PC-9 (cell line): ENCODE measurements at regions not wholly inside any gene's neighbourhood (a gene's known extent, or its start where the extent isn't known, plus 50 kb on each side); places are given as distances from the start of the nearest gene placed in this dataset.

ENCODE experiments used
- BruUV-seq: library from RNA; stranded (reverse); fragments of 400-500 nt; replicated peaks from 2 replicates; lab custom pipeline; 2021; lab: Mats Ljungman, UMichigan
- CTCF ChIA-PET: fragments of 300-600 bp; sonication (Branson Sonifier 250); formaldehyde crosslinking; loops from one replicate; lab custom pipeline; 2022; ENCODE audit warnings: antibody characterized with exemption; lab: Charles Lee
- POLR2A ChIA-PET: fragments of 300-600 bp; sonication (Branson Sonifier 250); formaldehyde crosslinking; loops from one replicate; lab custom pipeline; 2022; ENCODE audit warnings: antibody characterized with exemption; ENCODE audit not compliant: unreplicated experiment; lab: Charles Lee
- DNase-seq, 2 experiments: peaks; one replicate each; pipeline versions ENCODE4 v3.0.0 to v3.0.0-alpha.2; 2015 to 2022; ENCODE audit warnings: mixed read lengths in 1 of 2
- H2AFZ ChIP-seq: fragments of 200-600 bp; sonication (generic); 2 replicates; pipeline ENCODE4 v1.8.1; 2017; ENCODE audit warnings: antibody characterized with exemption
- H3F3A ChIP-seq: fragments of 200-600 bp; sonication (generic); 2 replicates; pipeline ENCODE4 v1.8.1; 2017; ENCODE audit warnings: antibody characterized with exemption, mild to moderate bottlenecking, low read depth; ENCODE audit not compliant: insufficient read depth
- H3K27ac ChIP-seq: fragments of 200-600 bp; sonication (generic); 2 replicates; pipeline ENCODE4 v1.6.1; 2016; ENCODE audit warnings: mixed run types
- H3K27me3 ChIP-seq: fragments of 200-600 bp; sonication (generic); 2 replicates; pipeline ENCODE4 v1.6.1; 2016; ENCODE audit warnings: low read depth, mixed run types; ENCODE audit not compliant: insufficient read depth
- H3K36me3 ChIP-seq: fragments of 200-600 bp; sonication (generic); 2 replicates; pipeline ENCODE4 v1.6.1; 2016; ENCODE audit warnings: low read depth, mixed run types
- H3K4me1 ChIP-seq: fragments of 200-600 bp; sonication (generic); replicated peaks from 2 replicates; pipeline ENCODE4 v1.6.1; 2016; ENCODE audit warnings: mixed run types; ENCODE audit not compliant: insufficient read depth
- H3K4me2 ChIP-seq: fragments of 200-600 bp; sonication (generic); 2 replicates; pipeline ENCODE4 v1.6.1; 2017; ENCODE audit warnings: mixed run types
- H3K4me3 ChIP-seq: fragments of 200-600 bp; sonication (generic); 2 replicates; pipeline ENCODE4 v1.6.1; 2016; ENCODE audit warnings: mixed run types
- H3K79me2 ChIP-seq: fragments of 200-600 bp; sonication (generic); 2 replicates; pipeline ENCODE4 v1.6.1; 2017; ENCODE audit warnings: low read depth, mixed run types
- H3K9me2 ChIP-seq: fragments of 200-600 bp; sonication (generic); 2 replicates; pipeline ENCODE4 v1.8.1; 2017; ENCODE audit warnings: mild to moderate bottlenecking; ENCODE audit not compliant: insufficient read depth
- H3K9me3 ChIP-seq: fragments of 200-600 bp; sonication (generic); 2 replicates; pipeline ENCODE4 v1.8.1; 2016; ENCODE audit warnings: low read depth; ENCODE audit not compliant: insufficient read depth
- H4K20me1 ChIP-seq: fragments of 200-600 bp; sonication (generic); 2 replicates; pipeline ENCODE4 v1.8.1; 2017; ENCODE audit not compliant: insufficient read depth
- CTCF ChIP-seq: fragments of 200-600 bp; sonication (generic); conservative IDR thresholded peaks from 2 replicates; pipeline ENCODE4 v1.6.1; 2017; ENCODE audit warnings: mixed run types, antibody characterized with exemption, mild to moderate bottlenecking, moderate library complexity
- EZH2 ChIP-seq: fragments of 200-600 bp; sonication (generic); IDR thresholded peaks from 2 replicates; pipeline ENCODE4 v1.8.0; 2017; ENCODE audit warnings: antibody characterized with exemption, low read depth
- intact Hi-C: fragments of 100-400 bp; cut with micrococcal nuclease; formaldehyde crosslinking; loops from one replicate; pipeline ENCODE4 v1.10.0; 2022; ENCODE audit not compliant: unreplicated experiment

- ChIA-PET CTCF (no interaction called here), POLR2A (no interaction called here)
- Histone ChIP-seq H4K20me1 (no peaks in the 10 kb centered on the region), H3K27me3 (no peaks in the 10 kb centered on the region), H3K4me1 (no peaks in the 10 kb centered on the region), H3K79me2 (no peaks in the 10 kb centered on the region), H3K27ac (no peak overlapping the region), H3K9me3 (peaks cover 7% of the 10 kb centered on the region; the same call in 1 of the 2 replicates), H2AFZ (no peak overlapping the region), H3K4me2 (no peak overlapping the region), H3F3A (no peaks in the 10 kb centered on the region), H3K9me2 (no peaks in the 10 kb centered on the region), H3K4me3 (no peak overlapping the region), H3K36me3 (no peaks in the 10 kb centered on the region)
- no peak for TF ChIP-seq EZH2
- no peak for TF ChIP-seq CTCF
- BruUV-seq, result no TSS peak
- no peak for DNase-seq
- intact Hi-C loops, result no loop called here
These were observed 474.6 kb upstream of the ATP2B1 start for GRCh38 chr12:90183201-90183600.

- Histone ChIP-seq H3F3A (no peaks in the 10 kb centered on the region), H3K79me2 (no peaks in the 10 kb centered on the region), H3K4me1 (no peaks in the 10 kb centered on the region), H3K9me3 (peaks cover 7% of the 10 kb centered on the region; the same call in 1 of the 2 replicates), H3K4me2 (no peak overlapping the region), H3K36me3 (no peaks in the 10 kb centered on the region), H3K9me2 (no peaks in the 10 kb centered on the region), H2AFZ (no peak overlapping the region), H3K4me3 (no peak overlapping the region), H3K27ac (no peak overlapping the region), H3K27me3 (no peaks in the 10 kb centered on the region), H4K20me1 (no peaks in the 10 kb centered on the region)
- no peak for TF ChIP-seq CTCF
- no peak for TF ChIP-seq EZH2
- no peak for DNase-seq
- intact Hi-C loops, result no loop called here
- CTCF ChIA-PET, result no interaction called here
- no TSS peak for BruUV-seq
- POLR2A ChIA-PET, result no interaction called here
These were observed 472.6 kb upstream of the ATP2B1 start for GRCh38 chr12:90181216-90181615.

GRCh38 chr12:90174956-90175355 lies 466.3 kb upstream of the ATP2B1 start:
- no peaks in the 10 kb centered on the region for H3K36me3 ChIP-seq
- POLR2A ChIA-PET, result no interaction called here
- no peak for DNase-seq
- H3K79me2 ChIP-seq, result no peaks in the 10 kb centered on the region
- no peak overlapping the region for H3K27ac ChIP-seq
- no peak overlapping the region for H3K4me2 ChIP-seq
- TF ChIP-seq EZH2, result no peak
- TF ChIP-seq CTCF, result no peak
- no peaks in the 10 kb centered on the region for H3K9me2 ChIP-seq
- no peak overlapping the region for H3K4me3 ChIP-seq
- no peak overlapping the region for H2AFZ ChIP-seq
- H3K27me3 ChIP-seq, result no peaks in the 10 kb centered on the region
- H3F3A ChIP-seq, result no peaks in the 10 kb centered on the region
- BruUV-seq, result no TSS peak
- intact Hi-C loops, result no loop called here
- no peaks in the 10 kb centered on the region for H4K20me1 ChIP-seq
- CTCF ChIA-PET, result no interaction called here
- H3K4me1 ChIP-seq, result no peaks in the 10 kb centered on the region
- no peaks in the 10 kb centered on the region for H3K9me3 ChIP-seq
